Myocyte (in vitro differentiated cells): ENCODE measurements at regions not wholly inside any gene's neighbourhood (a gene's known extent, or its start where the extent isn't known, plus 50 kb on each side); places are given as distances from the start of the nearest gene placed in this dataset.
A peak's percentile ranks its signal among the peaks of the same experiment; 100 is the strongest.

Experiments
- DNase-seq: peaks from one replicate; pipeline ENCODE4 v3.0.0-alpha.2; 2012; ENCODE audit warnings: low read depth

- DNase-seq, result no peak
These were observed 312.8 kb upstream of the JAG1 start for GRCh38 chr20:10986586-10986985.

GRCh38 chr20:10987651-10988383 lies 314.0 kb upstream of the JAG1 start:
- DNase-seq, result peak; percentile 52

- peak; percentile 56 for DNase-seq
These were observed 317.0 kb upstream of the JAG1 start for GRCh38 chr20:10990625-10991382.

- peak; percentile 55 for DNase-seq
These were observed 318.9 kb upstream of the JAG1 start for GRCh38 chr20:10992731-10993130.

GRCh38 chr20:10994991-10995700 lies 321.3 kb upstream of the JAG1 start:
- DNase-seq, result no peak

GRCh38 chr20:10998476-10998875 lies 324.7 kb upstream of the JAG1 start:
- DNase-seq, result no peak

GRCh38 chr20:11000416-11000815 lies 326.6 kb upstream of the JAG1 start:
- no peak for DNase-seq

GRCh38 chr20:11001302-11001701 lies 327.5 kb upstream of the JAG1 start:
- no peak for DNase-seq

GRCh38 chr20:11001764-11002540 lies 328.2 kb upstream of the JAG1 start:
- DNase-seq, result peak; percentile 92

- no peak for DNase-seq
These were observed 329.5 kb upstream of the JAG1 start for GRCh38 chr20:11003341-11003740.

- DNase-seq, result no peak
These were observed 334.7 kb upstream of the JAG1 start for GRCh38 chr20:11008444-11009033.

- peak; percentile 28 for DNase-seq
These were observed 337.9 kb upstream of the JAG1 start for GRCh38 chr20:11011653-11012052.

GRCh38 chr20:11012975-11013374 lies 339.2 kb upstream of the JAG1 start:
- DNase-seq, result peak; percentile 72

GRCh38 chr20:11013801-11014200 lies 340.0 kb upstream of the JAG1 start:
- no peak for DNase-seq

- no peak for DNase-seq
These were observed 341.6 kb upstream of the JAG1 start for GRCh38 chr20:11015440-11015839.

- DNase-seq, result no peak
These were observed 343.6 kb upstream of the JAG1 start for GRCh38 chr20:11017446-11017845.

GRCh38 chr20:11018668-11019170 lies 344.9 kb upstream of the JAG1 start:
- DNase-seq, result no peak

GRCh38 chr20:11020712-11021111 lies 346.9 kb upstream of the JAG1 start:
- DNase-seq, result no peak

- DNase-seq, result no peak
These were observed 353.4 kb upstream of the JAG1 start for GRCh38 chr20:11027224-11027623.

- no peak for DNase-seq
These were observed 356.6 kb upstream of the JAG1 start for GRCh38 chr20:11030351-11030750.

GRCh38 chr20:11031300-11031699 lies 357.5 kb upstream of the JAG1 start:
- DNase-seq, result no peak
